ENCODE measurements at regions not wholly inside any gene's neighbourhood (a gene's known extent, or its start where the extent isn't known, plus 50 kb on each side); places are given as distances from the start of the nearest gene placed in this dataset.

GRCh38 chr2:7375901-7376300, 458.7 kb downstream of the RNF144A start:
- Histone ChIP-seq H3K4me3 (no peak overlapping the region), H3K4me1 (replicated peaks in 1 of 2; ENCODE audit: control insufficient read depth in 2 of 2, insufficient read depth in 2 of 2, low read length in 2 of 2) (no peaks in the 10 kb centered on the region), H2AFZ (ENCODE audit: low read depth, low read length) (no peak overlapping the region), H3K79me2 (ENCODE audit: control insufficient read depth, insufficient read depth, low read length) (no peaks in the 10 kb centered on the region), H3K9me3 (replicated peaks; ENCODE audit: control insufficient read depth, insufficient read depth, low read depth, low read length) (no peaks in the 10 kb centered on the region), H3K36me3 (ENCODE audit: control insufficient read depth, insufficient read depth, low read length) (no peaks in the 10 kb centered on the region), H3K27me3 (ENCODE audit: control insufficient read depth in 2 of 2, insufficient read depth in 2 of 2, low read length in 2 of 2) (no peaks in the 10 kb centered on the region), H3K9me1 (ENCODE audit: control insufficient read depth, insufficient read depth, low read length) (no peaks in the 10 kb centered on the region), H3K9ac (ENCODE audit: insufficient read depth in 1 of 2, low read depth in 2 of 2, low read length in 2 of 2) (no peak overlapping the region), H3K27ac (ENCODE audit: extremely low read depth, low read depth, low read length) (no peak overlapping the region), H4K20me1 (replicated peaks; ENCODE audit: control insufficient read depth, insufficient read depth, low read length) (no peaks in the 10 kb centered on the region), H3K4me2 (ENCODE audit: insufficient read depth, low read length) (no peak overlapping the region)
- in situ Hi-C loops (cut with MboI) (no loop called here), intact Hi-C loops (cut with micrococcal nuclease) (no loop called here)
- CTCF ChIA-PET (ENCODE audit: low intra/inter-chr PET ratio) = no interaction called here
- DNase-seq (ENCODE audit: extremely low read depth in 1 of 4, low spot score in 3 of 4) (no peak), ATAC-seq (no peak), FAIRE-seq (no peak)
- POLR2A ChIA-PET = interaction anchor here (0.5 to 0.6 kb wide), 2 partner anchors 12 to 331 kb away, joined by 3 read pairs; no protein-coding TSS in a partner anchor
- BruUV-seq (replicated peaks) = no TSS peak
- no peak for TF ChIP-seq RHOXF2B (CRISPR knock-in tag; conservative IDR thresholded peaks at IDR 0.05)
- no peak for TF ChIP-seq ZKSCAN3 (CRISPR knock-in tag; IDR thresholded peaks at IDR 0.05)
- no peak for TF ChIP-seq STAT5B (CRISPR knock-in tag; IDR thresholded peaks at IDR 0.05)
- TF ChIP-seq ZBTB5 (IDR thresholded peaks at IDR 0.05) = no peak
- no peak for TF ChIP-seq KDM4B (IDR thresholded peaks at IDR 0.05; ENCODE audit: borderline replicate concordance in 2 of 2, low read depth in 1 of 2)
- TF ChIP-seq PCBP2 (IDR thresholded peaks at IDR 0.05; ENCODE audit: low read depth, low read length, poor library complexity, severe bottlenecking) = no peak
- no peak for TF ChIP-seq YY1 (IDR thresholded peaks at IDR 0.05; ENCODE audit: borderline replicate concordance in 1 of 3, control insufficient read depth in 1 of 3, extremely low read depth in 1 of 3, insufficient read depth in 3 of 3, insufficient read length in 1 of 3, insufficient replicate concordance in 2 of 3, low read depth in 1 of 3, low read length in 2 of 3)
- TF ChIP-seq MAFK (IDR thresholded peaks at IDR 0.05; ENCODE audit: low read length) = no peak
- TF ChIP-seq SUPT5H (IDR thresholded peaks at IDR 0.05) = no peak

Measured in K562 (cell line).